OCI-LY3 (cell line): ENCODE measurements at regions not wholly inside any gene's neighbourhood (a gene's known extent, or its start where the extent isn't known, plus 50 kb on each side); places are given as distances from the start of the nearest gene placed in this dataset.

ENCODE experiments used
- H2AFZ ChIP-seq: fragments of 200-600, 300-600 bp; shearing (Covaris generic); 2 replicates; pipeline ENCODE4 v1.6.0; 2014; ENCODE audit warnings: antibody characterized with exemption, low read depth, low read length
- H3K27ac ChIP-seq: fragments of 200-600, 300-600 bp; sonication (generic); 2 replicates; pipeline ENCODE4 v1.5.1; 2014; ENCODE audit warnings: mild to moderate bottlenecking, low read length, moderate library complexity, mixed read lengths
- H3K27me3 ChIP-seq: fragments of 200-600, 300-600 bp; sonication (generic); 2 replicates; pipeline ENCODE4 v1.6.1; 2014; ENCODE audit warnings: low read depth, low read length, mixed read lengths
- H3K36me3 ChIP-seq: fragments of 200-600, 300-600 bp; sonication (generic); replicated peaks from 2 replicates; pipeline ENCODE3; 2014; ENCODE audit warnings: low read depth, low read length, mixed read lengths
- H3K4me1 ChIP-seq: fragments of 300-600, 200-600 bp; sonication (generic); 2 replicates; pipeline ENCODE4 v1.6.1; 2014; ENCODE audit warnings: low read length, mixed read lengths
- H3K4me2 ChIP-seq: fragments of 200-600, 300-600 bp; sonication (generic); 2 replicates; pipeline ENCODE4 v1.6.1; 2014; ENCODE audit warnings: low read length, mixed read lengths
- H3K4me3 ChIP-seq: fragments of 300-600, 200-600 bp; sonication (generic); 2 replicates; pipeline ENCODE4 v1.5.1; 2014; ENCODE audit warnings: antibody characterized with exemption, mild to moderate bottlenecking, low read length, moderate library complexity
- H3K79me2 ChIP-seq: fragments of 300-600, 200-600 bp; shearing (Covaris generic); 2 replicates; pipeline ENCODE4 v1.6.1; 2014; ENCODE audit warnings: mild to moderate bottlenecking, low read length, mixed read lengths
- H3K9ac ChIP-seq: fragments of 300-600, 200-600 bp; shearing (Covaris generic); 2 replicates; pipeline ENCODE4 v1.6.0; 2014; ENCODE audit warnings: mild to moderate bottlenecking, low read length, moderate library complexity
- H3K9me3 ChIP-seq: fragments of 200-600, 300-600 bp; shearing (Covaris generic); 2 replicates; pipeline ENCODE4 v1.6.1; 2014; ENCODE audit warnings: low read length, mixed read lengths; ENCODE audit not compliant: insufficient read depth
- H4K20me1 ChIP-seq: fragments of 200-600, 300-600 bp; sonication (generic); 2 replicates; pipeline ENCODE4 v1.6.1; 2016; ENCODE audit warnings: low read length, mixed read lengths; ENCODE audit not compliant: insufficient read depth
- EZH2phosphoT487 ChIP-seq: fragments of 200-600 bp; shearing (Covaris generic); IDR thresholded peaks from 2 replicates; pipeline ENCODE4 v1.6.1; 2018; ENCODE audit warnings: antibody characterized with exemption, mixed run types, low read depth
- TF ChIP-seq, protein P1 (sequence below): fragments of 200-600, 300-600 bp; sonication (generic); IDR thresholded peaks from 2 replicates; pipeline ENCODE4 v1.5.1; 2014; ENCODE audit warnings: antibody characterized with exemption, low read length, low read depth

DNA sequence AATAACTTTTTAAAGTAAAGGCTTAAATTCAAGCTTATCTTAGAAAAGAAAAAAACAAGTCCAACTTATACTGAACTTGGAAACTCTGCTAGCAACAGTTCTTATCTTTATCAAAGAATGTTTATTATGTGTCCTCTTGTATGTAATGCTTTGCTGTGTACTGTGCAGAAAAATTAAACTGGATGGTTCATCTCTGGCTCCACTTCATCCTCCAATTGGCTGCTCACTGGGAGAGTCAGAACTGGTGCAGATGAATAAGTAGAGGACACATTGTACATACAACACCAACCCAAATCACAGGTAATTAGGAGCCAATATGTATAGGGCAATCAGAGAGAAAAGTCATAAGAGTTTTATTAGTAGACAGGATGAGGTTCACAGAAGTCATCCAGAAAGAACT, 123.6 kb upstream of the NAP1L1 start:
- H4K20me1 ChIP-seq, result no peaks in the 10 kb centered on the region
- H3K4me3 ChIP-seq, result no peak overlapping the region
- no peak for TF ChIP-seq EZH2phosphoT487
- TF ChIP-seq, protein P1, sequence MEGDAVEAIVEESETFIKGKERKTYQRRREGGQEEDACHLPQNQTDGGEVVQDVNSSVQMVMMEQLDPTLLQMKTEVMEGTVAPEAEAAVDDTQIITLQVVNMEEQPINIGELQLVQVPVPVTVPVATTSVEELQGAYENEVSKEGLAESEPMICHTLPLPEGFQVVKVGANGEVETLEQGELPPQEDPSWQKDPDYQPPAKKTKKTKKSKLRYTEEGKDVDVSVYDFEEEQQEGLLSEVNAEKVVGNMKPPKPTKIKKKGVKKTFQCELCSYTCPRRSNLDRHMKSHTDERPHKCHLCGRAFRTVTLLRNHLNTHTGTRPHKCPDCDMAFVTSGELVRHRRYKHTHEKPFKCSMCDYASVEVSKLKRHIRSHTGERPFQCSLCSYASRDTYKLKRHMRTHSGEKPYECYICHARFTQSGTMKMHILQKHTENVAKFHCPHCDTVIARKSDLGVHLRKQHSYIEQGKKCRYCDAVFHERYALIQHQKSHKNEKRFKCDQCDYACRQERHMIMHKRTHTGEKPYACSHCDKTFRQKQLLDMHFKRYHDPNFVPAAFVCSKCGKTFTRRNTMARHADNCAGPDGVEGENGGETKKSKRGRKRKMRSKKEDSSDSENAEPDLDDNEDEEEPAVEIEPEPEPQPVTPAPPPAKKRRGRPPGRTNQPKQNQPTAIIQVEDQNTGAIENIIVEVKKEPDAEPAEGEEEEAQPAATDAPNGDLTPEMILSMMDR, result no peak
- no peak overlapping the region for H3K27ac ChIP-seq
- H3K36me3 ChIP-seq, result no peaks in the 10 kb centered on the region
- no peaks in the 10 kb centered on the region for H3K9me3 ChIP-seq
- no peak overlapping the region for H2AFZ ChIP-seq
- no peaks in the 10 kb centered on the region for H3K4me1 ChIP-seq
- H3K4me2 ChIP-seq, result no peak overlapping the region
- H3K27me3 ChIP-seq, result no peaks in the 10 kb centered on the region
- H3K79me2 ChIP-seq, result no peaks in the 10 kb centered on the region
- H3K9ac ChIP-seq, result no peak overlapping the region

DNA sequence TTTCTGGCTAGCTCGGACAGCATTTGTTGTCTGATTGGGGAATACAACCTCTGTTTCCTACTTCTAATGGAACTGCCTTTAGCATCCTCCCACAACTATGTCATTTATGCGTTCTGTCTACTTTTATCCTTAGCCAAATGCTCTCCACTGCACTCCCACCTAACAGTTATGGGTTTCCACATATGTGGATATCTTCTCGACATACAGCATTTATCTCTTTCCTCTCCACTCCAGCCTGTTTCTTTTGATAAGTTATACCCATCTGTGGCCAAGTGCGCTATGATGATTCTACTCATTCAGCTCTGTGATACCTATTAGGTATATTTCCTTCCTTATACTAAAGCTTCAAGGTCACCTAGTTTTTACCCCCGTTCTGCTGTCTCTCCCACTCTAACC, 122.2 kb upstream of the NAP1L1 start:
- Histone ChIP-seq H3K79me2 (no peaks in the 10 kb centered on the region), H4K20me1 (no peaks in the 10 kb centered on the region), H3K9ac (no peak overlapping the region), H3K4me2 (no peak overlapping the region), H3K4me3 (no peak overlapping the region), H3K36me3 (no peaks in the 10 kb centered on the region), H3K4me1 (no peaks in the 10 kb centered on the region), H2AFZ (no peak overlapping the region), H3K9me3 (no peaks in the 10 kb centered on the region), H3K27ac (no peak overlapping the region), H3K27me3 (no peaks in the 10 kb centered on the region)
- TF ChIP-seq EZH2phosphoT487, result no peak
- TF ChIP-seq, protein P1, result no peak

GRCh38 chr12:76206039-76206676, 121.7 kb upstream of the NAP1L1 start:
- TF ChIP-seq, protein P1, result no peak
- no peak for TF ChIP-seq EZH2phosphoT487
- no peak overlapping the region for H2AFZ ChIP-seq

GRCh38 chr12:76202621-76203020, 118.1 kb upstream of the NAP1L1 start:
- Histone ChIP-seq H4K20me1 (no peaks in the 10 kb centered on the region), H3K4me1 (no peaks in the 10 kb centered on the region), H3K9ac (no peak overlapping the region), H2AFZ (no peak overlapping the region), H3K4me3 (no peak overlapping the region), H3K79me2 (no peaks in the 10 kb centered on the region), H3K4me2 (no peak overlapping the region), H3K9me3 (peaks cover 17% of the 10 kb centered on the region), H3K27me3 (no peaks in the 10 kb centered on the region), H3K36me3 (peaks cover 6% of the 10 kb centered on the region), H3K27ac (no peak overlapping the region)
- TF ChIP-seq EZH2phosphoT487, result no peak
- TF ChIP-seq, protein P1, result no peak

More at GRCh38 chr12:76206039-76206676, 121.7 kb upstream of the NAP1L1 start:
- H3K79me2 ChIP-seq, result no peaks in the 10 kb centered on the region
- H3K27me3 ChIP-seq, result no peaks in the 10 kb centered on the region
- H3K36me3 ChIP-seq, result no peaks in the 10 kb centered on the region
- H3K9me3 ChIP-seq, result no peaks in the 10 kb centered on the region
- no peaks in the 10 kb centered on the region for H4K20me1 ChIP-seq
- H3K4me3 ChIP-seq, result no peak overlapping the region
- no peak overlapping the region for H3K9ac ChIP-seq
- H3K27ac ChIP-seq, result no peak overlapping the region
- no peaks in the 10 kb centered on the region for H3K4me1 ChIP-seq
- no peak overlapping the region for H3K4me2 ChIP-seq
